C4-2B (cell line): ENCODE measurements at regions not wholly inside any gene's neighbourhood (a gene's known extent, or its start where the extent isn't known, plus 50 kb on each side); places are given as distances from the start of the nearest gene placed in this dataset.

Experiments used
- H3K27ac ChIP-seq: fragments of 450-650 bp; 2 replicates; pipeline ENCODE4 v1.5.1; 2017
- CTCF ChIP-seq: fragments of 450-650 bp; conservative IDR thresholded peaks from 2 replicates; pipeline ENCODE4 v1.5.1; 2017; ENCODE audit warnings: mild to moderate bottlenecking
- ZFX ChIP-seq: fragments of 450-650 bp; IDR thresholded peaks from 2 replicates; pipeline ENCODE4 v1.6.1; 2017

GRCh38 chr2:34660741-34661140 lies 1061.6 kb upstream of the FAM98A start:
- TF ChIP-seq CTCF = no peak
- no peak for TF ChIP-seq ZFX
- H3K27ac ChIP-seq = no peak overlapping the region

GRCh38 chr2:34656632-34657031 lies 1057.5 kb upstream of the FAM98A start:
- no peak overlapping the region for H3K27ac ChIP-seq
- TF ChIP-seq CTCF = no peak
- TF ChIP-seq ZFX = no peak

GRCh38 chr2:34652636-34653035 lies 1053.5 kb upstream of the FAM98A start:
- TF ChIP-seq ZFX (no peak), CTCF (no peak)

GRCh38 chr2:34646901-34647300 lies 1047.8 kb upstream of the FAM98A start:
- no peak for TF ChIP-seq ZFX
- TF ChIP-seq CTCF = no peak
- H3K27ac ChIP-seq = no peak overlapping the region

More at GRCh38 chr2:34652636-34653035, 1053.5 kb upstream of the FAM98A start:
- H3K27ac ChIP-seq = no peak overlapping the region

- no peak for TF ChIP-seq CTCF
- TF ChIP-seq ZFX = no peak
Observed at GRCh38 chr2:34632327-34632726, 1033.2 kb upstream of the FAM98A start.

GRCh38 chr2:34627003-34627402 lies 1027.9 kb upstream of the FAM98A start:
- H3K27ac ChIP-seq = no peak overlapping the region
- TF ChIP-seq CTCF (no peak), ZFX (no peak)

More at GRCh38 chr2:34632327-34632726, 1033.2 kb upstream of the FAM98A start:
- no peak overlapping the region for H3K27ac ChIP-seq

GRCh38 chr2:34604164-34604563 lies 1005.1 kb upstream of the FAM98A start:
- TF ChIP-seq CTCF (no peak), ZFX (no peak)
- H3K27ac ChIP-seq = no peak overlapping the region
